Endodermal cell (in vitro differentiated cells): ENCODE measurements at regions not wholly inside any gene's neighbourhood (a gene's known extent, or its start where the extent isn't known, plus 50 kb on each side); places are given as distances from the start of the nearest gene placed in this dataset.
A peak's percentile ranks its signal among the peaks of the same experiment; 100 is the strongest.

Experiments used
- DNase-seq: peaks from one replicate; pipeline ENCODE4 v3.0.0-alpha.2; 2017
- H3K27ac ChIP-seq: 2 replicates; pipeline ENCODE4 v1.5.1; 2013; ENCODE audit warnings: mild to moderate bottlenecking, low read depth, low read length, moderate library complexity
- H3K27me3 ChIP-seq: 2 replicates; pipeline ENCODE4 v1.6.1; 2013; ENCODE audit warnings: mild to moderate bottlenecking, low read length, moderate library complexity; ENCODE audit not compliant: insufficient read depth, control insufficient read depth, poor library complexity, severe bottlenecking
- H3K36me3 ChIP-seq: 2 replicates; pipeline ENCODE4 v1.7.0; 2013; ENCODE audit warnings: mild to moderate bottlenecking, low read length, moderate library complexity; ENCODE audit not compliant: control insufficient read depth, insufficient read depth
- H3K4me1 ChIP-seq: one replicate; pipeline ENCODE4 v1.7.0; 2013; ENCODE audit warnings: low read length; ENCODE audit not compliant: control insufficient read depth, insufficient read depth
- H3K4me3 ChIP-seq: 2 replicates; pipeline ENCODE4 v1.5.1; 2013; ENCODE audit warnings: mild to moderate bottlenecking, low read length, moderate library complexity
- H3K9ac ChIP-seq: 2 replicates; pipeline ENCODE4 v1.6.1; 2013; ENCODE audit warnings: mild to moderate bottlenecking, low read length, moderate library complexity; ENCODE audit not compliant: poor library complexity, severe bottlenecking; ENCODE audit errors: extremely low read depth
- H3K9me3 ChIP-seq: 2 replicates; pipeline ENCODE4 v1.6.1; 2013; ENCODE audit warnings: mild to moderate bottlenecking, low read length, moderate library complexity; ENCODE audit not compliant: control insufficient read depth
- H3K27ac Mint-ChIP-seq: 2 replicates; pipeline ENCODE4 v1.8.0; 2020; ENCODE audit warnings: mixed read lengths
- H3K27me3 Mint-ChIP-seq: 2 replicates; pipeline ENCODE4 v1.8.0; 2021; ENCODE audit warnings: mild to moderate bottlenecking, mixed read lengths; ENCODE audit not compliant: insufficient read depth
- H3K36me3 Mint-ChIP-seq: 2 replicates; pipeline ENCODE4 v1.8.0; 2020; ENCODE audit warnings: low read depth, mixed read lengths
- H3K4me1 Mint-ChIP-seq: 2 replicates; pipeline ENCODE4 v1.8.0; 2020; ENCODE audit warnings: mixed read lengths
- H3K4me3 Mint-ChIP-seq: 2 replicates; pipeline ENCODE4 v1.8.0; 2020; ENCODE audit warnings: mild to moderate bottlenecking, moderate library complexity, mixed read lengths
- H3K9me3 Mint-ChIP-seq: 2 replicates; pipeline ENCODE4 v1.8.0; 2020; ENCODE audit warnings: mild to moderate bottlenecking, mixed read lengths
- CTCF ChIP-seq: fragments of 200-600 bp; sonication (generic); conservative IDR thresholded peaks from 2 replicates; pipeline ENCODE4 v1.5.0; 2021; ENCODE audit warnings: antibody characterized with exemption, mild to moderate bottlenecking
- WGBS, 2 experiments: methylation state at CpG; one replicate each; pipeline versions ENCODE4 v1.1.5 to v1.1.7; 2013; ENCODE audit warnings: missing lambda C conversion rate in 2 of 2, mixed read lengths in 1 of 2; ENCODE audit not compliant: insufficient coverage in 1 of 2, insufficient read length in 1 of 2; 5-methylcytosine and 5-hydroxymethylcytosine counted together

DNA sequence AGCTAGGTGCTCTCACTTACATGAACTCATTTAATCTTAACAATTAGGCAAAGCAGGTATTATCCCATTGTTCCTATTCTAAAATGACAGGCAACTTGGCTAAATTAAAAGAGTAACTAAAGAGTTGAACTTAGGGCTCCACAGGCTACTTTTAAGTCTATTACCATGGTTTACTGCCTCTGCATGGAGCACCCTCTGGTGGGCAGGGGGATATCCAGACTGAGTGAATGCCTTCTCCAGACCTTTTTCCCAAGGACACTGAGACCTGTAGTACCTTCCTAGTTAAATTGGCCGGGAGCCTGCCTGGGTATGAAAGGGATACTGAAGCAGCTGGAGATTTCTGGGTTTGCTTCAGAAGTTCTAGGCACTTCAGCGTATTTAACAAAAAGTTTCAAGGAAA is 238.1 kb downstream of the ELAVL2 start:
- Histone ChIP-seq H3K9ac (no peak overlapping the region), H3K36me3 (no peaks in the 10 kb centered on the region), H3K27me3 (no peaks in the 10 kb centered on the region), H3K9me3 (no peaks in the 10 kb centered on the region), H3K4me3 (no peak overlapping the region), H3K27ac (no peak overlapping the region), H3K4me1 (no peaks in the 10 kb centered on the region)
- Mint-ChIP-seq H3K4me1 (peaks cover 2% of the 10 kb centered on the region), H3K4me3 (no peak overlapping the region), H3K27ac (no peak overlapping the region), H3K9me3 (no peaks in the 10 kb centered on the region), H3K36me3 (no peaks in the 10 kb centered on the region), H3K27me3 (no peaks in the 10 kb centered on the region)
- DNase-seq, result peak; percentile 73
- WGBS, 2 experiments, result 92 to 94% methylated on average over 2 of the region's 2 CpGs
- peak; percentile 74 for TF ChIP-seq CTCF

DNA sequence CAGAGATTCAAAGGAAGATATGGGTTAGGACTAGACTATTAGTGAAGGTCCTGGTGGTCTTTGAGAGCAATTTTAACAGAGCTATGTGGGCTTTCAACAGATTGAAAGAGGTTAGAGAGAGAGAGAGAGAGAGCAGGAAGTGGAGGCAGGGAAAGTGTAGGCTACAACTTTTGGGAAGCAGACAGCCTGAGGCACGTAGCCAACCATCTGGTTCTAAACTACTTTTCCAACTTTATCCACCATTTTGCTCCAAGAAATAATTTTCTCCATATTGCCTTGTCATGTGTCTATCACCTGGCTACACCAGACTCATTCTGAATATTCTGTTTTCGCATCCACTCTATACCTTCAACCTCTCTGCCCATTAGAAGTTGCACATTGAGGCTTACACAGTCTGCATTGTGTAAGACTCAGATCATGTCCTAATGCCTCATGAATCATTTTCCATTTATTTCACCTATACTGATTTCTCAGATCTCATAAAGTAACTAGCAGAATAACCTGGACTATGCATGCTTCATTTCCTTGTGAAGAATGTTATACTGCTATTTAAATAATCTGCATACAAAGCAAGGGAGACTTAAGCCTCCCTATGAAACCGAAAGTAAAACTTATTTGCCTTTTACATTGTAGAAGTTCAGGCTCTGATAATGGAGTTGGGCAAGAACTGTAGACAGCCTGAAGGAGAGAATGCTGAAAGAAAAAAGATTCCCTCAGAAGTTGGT is 235.6 kb downstream of the ELAVL2 start:
- no peaks in the 10 kb centered on the region for H3K9me3 Mint-ChIP-seq
- Histone ChIP-seq H3K9me3 (no peaks in the 10 kb centered on the region), H3K4me3 (no peak overlapping the region), H3K36me3 (no peaks in the 10 kb centered on the region), H3K9ac (no peak overlapping the region), H3K27ac (no peak overlapping the region), H3K27me3 (no peaks in the 10 kb centered on the region), H3K4me1 (no peaks in the 10 kb centered on the region)
- H3K36me3 Mint-ChIP-seq, result no peaks in the 10 kb centered on the region
- TF ChIP-seq CTCF, result no peak
- H3K27me3 Mint-ChIP-seq, result no peaks in the 10 kb centered on the region
- no peak overlapping the region for H3K27ac Mint-ChIP-seq
- WGBS, 2 experiments, result 92 to 100% methylated on average over 1 to 3 of the region's 3 CpGs
- H3K4me1 Mint-ChIP-seq, result peaks cover 2% of the 10 kb centered on the region
- H3K4me3 Mint-ChIP-seq, result no peak overlapping the region
- DNase-seq, result no peak

DNA sequence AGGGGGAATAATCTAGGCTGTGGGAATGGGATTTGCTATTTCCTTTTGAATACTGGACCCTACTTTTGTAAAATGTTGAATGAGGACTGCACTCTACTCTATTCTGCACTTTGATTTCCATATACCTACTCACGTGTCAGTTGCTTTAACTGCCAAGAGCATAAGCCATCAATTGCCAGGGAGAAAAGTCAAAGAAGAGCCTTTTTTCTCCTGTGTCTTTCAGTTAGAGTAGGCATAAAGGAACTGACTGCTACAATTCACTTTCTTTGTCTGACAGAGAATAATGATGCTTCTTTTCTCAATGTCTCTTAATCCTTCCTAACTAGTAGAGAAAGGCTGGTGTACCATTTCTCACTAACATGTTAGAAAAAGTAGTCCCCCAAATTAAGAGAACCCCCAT is 231.6 kb downstream of the ELAVL2 start:
- Histone ChIP-seq H3K27me3 (no peaks in the 10 kb centered on the region), H3K4me3 (no peak overlapping the region), H3K4me1 (no peaks in the 10 kb centered on the region), H3K9ac (no peak overlapping the region), H3K36me3 (no peaks in the 10 kb centered on the region), H3K9me3 (no peaks in the 10 kb centered on the region), H3K27ac (no peak overlapping the region)
- no peaks in the 10 kb centered on the region for H3K27me3 Mint-ChIP-seq
- no peaks in the 10 kb centered on the region for H3K9me3 Mint-ChIP-seq
- peaks cover 2% of the 10 kb centered on the region for H3K4me1 Mint-ChIP-seq
- WGBS, 2 experiments, result 75 to 86% methylated on average over 1 of the region's 1 CpG
- no peak overlapping the region for H3K4me3 Mint-ChIP-seq
- no peaks in the 10 kb centered on the region for H3K36me3 Mint-ChIP-seq
- no peak for DNase-seq
- H3K27ac Mint-ChIP-seq, result no peak overlapping the region
- TF ChIP-seq CTCF, result no peak
